Urinary bladder (tissue), 3 donors: ENCODE measurements at regions not wholly inside any gene's neighbourhood (a gene's known extent, or its start where the extent isn't known, plus 50 kb on each side); places are given as distances from the start of the nearest gene placed in this dataset.

Experiments
- DNase-seq: peaks from one replicate; pipeline ENCODE4 v3.0.0-alpha.2; 2015; ENCODE audit errors: extremely low spot score
- H3K27ac ChIP-seq: one replicate; pipeline ENCODE4 v1.5.1; 2013; ENCODE audit warnings: low read depth, mild to moderate bottlenecking, moderate library complexity
- H3K36me3 ChIP-seq: one replicate; pipeline ENCODE4 v1.6.1; 2013; ENCODE audit warnings: mild to moderate bottlenecking, moderate library complexity; ENCODE audit not compliant: insufficient read depth
- H3K4me1 ChIP-seq: one replicate; pipeline ENCODE4 v1.6.1; 2013; ENCODE audit warnings: mild to moderate bottlenecking, moderate library complexity; ENCODE audit not compliant: insufficient read depth
- H3K4me3 ChIP-seq: one replicate; pipeline ENCODE4 v1.5.1; 2013; ENCODE audit warnings: low read depth, low read length
- WGBS: extraction: QIAGEN DNeasy Blood & Tissue Kit; methylation state at CpG from one replicate; pipeline ENCODE4 v1.1.7; 2013; 5-methylcytosine and 5-hydroxymethylcytosine counted together
- donor health status: healthy with polysubstance abuse.
- donor health status: healthy.

DNA sequence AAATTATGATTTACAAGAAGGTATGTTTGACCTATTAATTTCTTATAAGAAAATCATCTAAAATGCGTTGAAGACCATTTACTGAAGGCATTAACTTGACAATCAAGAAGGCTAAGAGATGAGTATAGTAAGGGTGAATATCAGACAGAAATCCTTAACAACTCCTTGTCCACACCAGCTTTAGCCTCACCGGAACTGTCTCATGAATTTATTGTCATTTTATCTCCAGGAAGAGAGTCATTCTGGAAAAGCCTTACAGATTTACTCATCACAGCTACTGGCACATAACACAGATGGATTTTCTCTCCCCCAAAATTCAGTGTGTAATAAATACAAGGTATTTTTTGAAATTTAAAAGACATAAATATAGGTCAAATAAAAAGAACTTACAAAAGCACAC is 129.4 kb upstream of the LSM8 start:
- H3K27ac ChIP-seq, result no peak overlapping the region
- no peak overlapping the region for H3K4me3 ChIP-seq
- no peaks in the 10 kb centered on the region for H3K4me1 ChIP-seq
- H3K36me3 ChIP-seq, result no peaks in the 10 kb centered on the region
- 59% methylated on average over 2 of the region's 2 CpGs for WGBS
- DNase-seq, result no peak

DNA sequence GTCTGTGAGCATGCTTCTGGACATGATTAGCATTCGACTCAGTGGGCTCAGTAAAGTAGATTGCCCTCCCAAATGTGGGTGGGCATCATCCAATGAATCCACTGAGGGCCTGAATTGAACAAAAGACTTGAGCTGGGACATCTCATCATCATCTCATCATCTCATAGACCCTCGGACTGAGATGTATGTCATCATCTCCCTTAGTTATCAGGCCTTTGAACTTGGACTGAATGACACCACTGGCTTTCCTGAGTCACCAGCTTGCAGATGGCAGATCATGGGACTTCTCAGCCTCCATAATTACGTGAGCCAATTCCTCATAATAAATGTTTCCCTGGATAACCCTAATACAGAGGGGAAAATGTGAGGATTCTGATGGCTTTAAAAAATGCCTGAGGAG is 128.3 kb upstream of the LSM8 start:
- no peak for DNase-seq
- no peak overlapping the region for H3K27ac ChIP-seq
- 89% methylated on average over 3 of the region's 3 CpGs for WGBS
- no peaks in the 10 kb centered on the region for H3K4me1 ChIP-seq
- no peaks in the 10 kb centered on the region for H3K36me3 ChIP-seq
- no peak overlapping the region for H3K4me3 ChIP-seq

DNA sequence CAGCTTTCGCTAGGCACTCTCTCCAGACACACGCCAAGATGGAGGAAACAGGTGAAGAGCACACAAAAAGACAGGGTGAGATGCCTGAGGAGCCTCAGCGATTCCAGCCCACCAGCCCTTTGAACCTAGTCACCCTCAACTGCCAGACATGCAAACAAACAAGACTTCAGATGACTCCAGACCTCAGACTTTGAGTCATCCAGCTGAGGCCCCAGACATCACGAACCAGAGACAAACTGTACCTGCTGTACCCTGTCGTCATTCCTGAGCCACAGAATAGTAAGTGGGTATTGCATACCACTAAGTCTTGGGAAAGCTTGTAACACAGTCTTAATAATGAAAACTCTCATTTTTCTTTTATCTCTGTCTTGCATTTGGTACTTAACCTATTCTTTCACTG is 126.6 kb upstream of the LSM8 start:
- no peaks in the 10 kb centered on the region for H3K4me1 ChIP-seq
- H3K36me3 ChIP-seq, result no peaks in the 10 kb centered on the region
- H3K4me3 ChIP-seq, result no peak overlapping the region
- DNase-seq, result no peak
- WGBS, result 88% methylated on average over 5 of the region's 5 CpGs
- H3K27ac ChIP-seq, result no peak overlapping the region

DNA sequence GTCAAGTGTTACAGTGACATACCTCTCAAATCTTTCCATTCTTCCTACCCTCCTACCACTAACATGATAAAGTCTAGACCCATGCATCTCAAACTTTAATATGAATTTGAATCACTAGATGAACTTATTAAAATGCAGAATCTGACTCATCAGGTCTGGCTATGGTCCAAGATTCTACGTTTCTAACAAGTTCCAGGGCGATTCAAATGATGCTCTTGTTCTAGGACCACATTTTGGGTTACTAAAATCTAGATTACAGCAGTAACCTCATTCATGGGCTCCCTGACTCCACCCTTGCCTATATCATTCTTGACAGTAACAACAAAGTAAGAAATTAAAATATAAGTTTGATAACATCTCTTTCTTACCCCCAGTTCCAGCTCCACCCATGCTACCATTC is 124.8 kb upstream of the LSM8 start:
- Histone ChIP-seq H3K4me1 (no peaks in the 10 kb centered on the region), H3K27ac (no peak overlapping the region), H3K36me3 (no peaks in the 10 kb centered on the region), H3K4me3 (no peak overlapping the region)
- DNase-seq, result no peak
- 62% methylated on average over 2 of the region's 2 CpGs for WGBS

DNA sequence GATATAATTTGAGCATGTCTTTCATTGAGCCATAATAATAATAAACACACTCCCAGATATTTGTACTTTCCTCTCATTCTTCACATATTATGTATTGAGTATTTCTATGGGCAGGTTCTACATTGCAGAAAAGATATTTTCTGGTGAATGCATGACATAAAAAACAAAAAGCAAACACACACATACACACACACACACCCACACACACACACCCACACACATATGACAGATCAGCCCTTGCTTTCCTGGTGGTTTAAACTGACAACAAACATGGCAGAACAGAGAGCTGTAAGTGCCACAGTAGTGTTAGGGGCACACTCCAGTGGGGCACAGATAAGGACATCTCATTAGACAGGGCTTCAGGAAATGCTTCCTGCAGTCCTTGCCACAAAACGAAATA is 123.3 kb upstream of the LSM8 start:
- whole genome bisulfite sequencing, result 36% methylated on average over 1 of the region's 1 CpG
- no peak for DNase-seq
- no peaks in the 10 kb centered on the region for H3K4me1 ChIP-seq

DNA sequence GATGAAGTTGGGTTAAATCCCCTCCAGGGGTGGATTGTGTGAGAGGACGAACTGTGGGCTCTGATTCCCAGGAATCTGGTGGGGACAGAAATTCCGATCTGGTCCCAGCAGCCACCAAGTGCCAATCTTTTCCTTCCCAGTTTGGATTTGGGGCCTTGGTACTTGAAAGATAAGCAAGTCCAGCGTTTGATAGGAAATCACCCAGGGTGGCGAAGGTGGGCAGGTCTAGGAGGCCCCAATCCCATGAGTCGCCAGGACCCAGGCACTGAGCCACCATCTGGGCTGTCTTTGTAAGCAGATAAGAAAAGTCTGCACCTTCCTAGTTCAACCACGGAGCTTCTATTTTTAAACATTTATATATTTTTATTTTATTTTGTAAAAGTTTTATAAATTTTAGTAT is 122.6 kb upstream of the LSM8 start:
- WGBS, result 68% methylated on average over 6 of the region's 6 CpGs
- Histone ChIP-seq H3K4me1 (no peaks in the 10 kb centered on the region), H3K27ac (no peak overlapping the region), H3K4me3 (no peak overlapping the region), H3K36me3 (no peaks in the 10 kb centered on the region)
- DNase-seq, result no peak

More for the DNA sequence above, 123.3 kb upstream of the LSM8 start:
- H3K36me3 ChIP-seq, result no peaks in the 10 kb centered on the region
- H3K27ac ChIP-seq, result no peak overlapping the region
- no peak overlapping the region for H3K4me3 ChIP-seq

DNA sequence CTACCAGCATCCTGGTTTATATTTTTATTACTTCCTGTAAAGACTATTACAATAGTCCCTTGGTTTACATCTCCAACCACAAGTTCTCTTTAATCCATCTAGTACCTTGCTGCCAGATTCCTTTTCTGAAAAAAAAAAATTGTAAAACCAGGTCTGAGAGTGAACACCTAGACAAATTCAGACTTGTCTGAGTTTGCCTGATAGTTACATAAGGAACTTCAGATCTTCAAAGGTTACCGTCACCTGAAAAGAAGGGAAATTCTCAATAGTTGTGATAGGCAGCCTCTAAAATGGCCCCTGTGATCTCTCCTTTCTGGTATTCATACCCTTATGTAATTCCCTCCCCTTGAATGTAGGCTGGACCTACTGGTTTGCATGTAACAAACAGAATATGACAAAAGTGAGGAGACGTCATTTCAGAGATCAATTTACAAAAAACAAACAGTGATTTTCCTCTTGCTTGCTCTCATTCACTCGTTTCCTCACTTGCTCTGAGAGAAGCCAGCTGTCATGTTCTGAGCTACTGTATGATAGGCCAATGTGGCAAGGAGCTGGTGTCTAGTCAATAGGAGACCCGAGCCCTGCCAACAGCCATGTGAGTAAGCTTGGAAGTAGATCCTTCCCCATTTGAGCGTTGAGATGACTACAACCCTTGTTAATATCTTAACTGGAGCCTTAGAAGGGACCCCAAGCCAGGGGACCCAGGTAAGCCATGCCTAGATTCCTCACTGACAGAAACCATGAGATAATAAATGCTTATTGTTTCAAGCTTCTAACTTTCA is 110.9 kb upstream of the LSM8 start:
- Histone ChIP-seq H3K4me1 (peaks cover 2% of the 10 kb centered on the region), H3K27ac (peak overlapping the region; percentile 23), H3K4me3 (no peak overlapping the region), H3K36me3 (no peaks in the 10 kb centered on the region)
- WGBS, result 67% methylated on average over 5 of the region's 5 CpGs
- DNase-seq, result peak; percentile 23

DNA sequence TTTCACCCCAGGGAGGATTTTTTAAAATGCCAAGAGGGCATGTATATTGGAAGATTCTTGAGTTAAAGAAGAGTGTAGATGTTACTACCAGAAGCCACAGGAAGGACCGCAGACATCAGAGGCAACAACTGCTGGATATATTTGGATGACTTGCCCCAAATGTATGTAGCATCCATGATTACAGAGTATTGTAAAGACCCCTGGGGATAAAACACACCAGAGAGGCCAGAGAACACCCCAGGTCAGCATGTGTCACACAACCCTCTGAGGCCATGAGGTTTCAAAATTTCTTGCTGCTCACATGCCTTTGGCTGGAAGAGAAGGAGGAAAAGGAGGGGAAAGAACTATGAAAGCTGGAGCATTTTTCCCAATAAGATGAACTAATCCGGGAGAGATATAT is 108.0 kb upstream of the LSM8 start:
- DNase-seq, result no peak
- WGBS, result 90% methylated on average over 2 of the region's 2 CpGs
- Histone ChIP-seq H3K4me3 (no peak overlapping the region), H3K27ac (no peak overlapping the region), H3K36me3 (no peaks in the 10 kb centered on the region), H3K4me1 (peaks cover 2% of the 10 kb centered on the region)

DNA sequence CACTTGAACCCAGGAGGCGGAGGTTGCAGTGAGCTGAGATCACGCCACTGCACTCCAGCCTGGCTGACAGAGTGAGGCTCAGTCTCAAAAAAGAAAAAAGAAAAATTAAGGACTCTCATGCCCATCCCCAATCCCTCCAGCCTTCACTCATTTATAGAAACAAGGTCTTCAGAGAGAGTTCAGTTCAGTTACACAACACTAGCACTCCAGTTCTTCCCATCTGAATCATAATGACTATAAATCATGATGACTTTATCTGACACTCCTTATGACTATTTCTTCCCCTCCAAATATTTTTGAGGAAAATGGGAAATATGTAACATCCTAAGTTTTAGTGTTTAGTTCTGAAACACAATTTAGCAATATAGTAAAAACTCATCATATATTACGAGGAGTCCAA is 107.4 kb upstream of the LSM8 start:
- Histone ChIP-seq H3K36me3 (no peaks in the 10 kb centered on the region), H3K4me3 (no peak overlapping the region), H3K27ac (no peak overlapping the region), H3K4me1 (peaks cover 2% of the 10 kb centered on the region)
- 87% methylated on average over 3 of the region's 3 CpGs for WGBS
- DNase-seq, result no peak

DNA sequence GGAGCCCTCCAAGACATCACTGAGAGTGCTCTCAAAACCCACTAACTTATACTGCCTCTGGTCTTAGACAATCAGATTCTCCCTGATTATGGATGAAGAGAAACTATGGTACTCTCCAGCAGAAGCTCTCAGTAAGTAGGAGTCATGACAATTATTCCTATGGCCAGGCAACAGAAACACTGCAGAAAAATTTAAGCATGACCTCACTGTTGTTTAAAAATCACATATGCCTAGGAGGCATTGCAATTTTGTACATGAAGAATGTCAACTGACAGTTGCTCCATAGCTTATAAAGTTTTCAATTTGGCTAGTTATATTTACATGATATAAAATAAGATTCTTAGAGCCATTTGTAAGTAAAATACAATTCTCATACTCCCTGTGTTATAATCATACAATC is 105.9 kb upstream of the LSM8 start:
- Histone ChIP-seq H3K4me1 (peaks cover 1% of the 10 kb centered on the region), H3K27ac (no peak overlapping the region), H3K4me3 (no peak overlapping the region), H3K36me3 (no peaks in the 10 kb centered on the region)
- no peak for DNase-seq

DNA sequence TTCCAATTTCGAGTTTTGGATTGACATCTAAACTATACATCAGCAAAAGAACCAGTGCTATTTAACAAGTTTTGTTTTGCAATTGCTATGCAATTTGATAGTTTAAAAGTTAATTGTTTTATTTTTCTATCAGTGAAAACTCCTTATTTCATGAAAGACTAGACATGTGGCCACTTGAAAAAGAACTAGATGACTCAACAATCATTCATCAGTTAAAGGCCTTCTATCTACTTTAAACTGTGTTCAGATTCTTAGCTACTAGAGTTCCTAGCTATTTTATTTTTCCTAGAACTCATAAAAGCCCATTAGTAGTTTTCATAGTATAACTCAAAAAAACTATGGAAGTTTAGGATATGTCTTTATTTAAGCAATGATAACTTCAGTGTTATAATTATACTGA is 104.6 kb upstream of the LSM8 start:
- Histone ChIP-seq H3K4me1 (no peaks in the 10 kb centered on the region), H3K4me3 (no peak overlapping the region), H3K27ac (no peak overlapping the region), H3K36me3 (no peaks in the 10 kb centered on the region)
- no peak for DNase-seq
- WGBS, result 85% methylated on average over 1 of the region's 1 CpG

DNA sequence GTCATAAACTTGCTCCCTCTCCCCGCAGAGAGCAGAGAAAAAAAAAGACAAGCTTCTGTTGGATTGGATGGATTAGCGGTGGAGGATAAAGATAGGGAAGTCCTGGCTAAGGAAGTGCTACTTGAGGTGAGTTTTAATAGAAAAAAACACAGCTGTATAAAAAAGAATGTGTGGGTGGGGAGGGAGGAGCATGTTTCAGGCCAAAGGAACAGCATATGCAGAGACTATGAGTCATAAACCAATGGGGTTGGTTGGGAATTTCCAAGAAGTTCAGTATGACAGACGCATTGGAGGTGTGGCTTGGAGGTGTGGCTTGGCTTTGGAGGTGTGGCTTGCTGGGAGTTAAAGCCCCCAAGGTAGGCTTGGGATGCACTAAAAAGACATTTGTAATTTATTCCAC is 103.0 kb upstream of the LSM8 start:
- DNase-seq, result no peak
- H3K27ac ChIP-seq, result no peak overlapping the region
- WGBS, result 48% methylated on average over 3 of the region's 3 CpGs
- no peaks in the 10 kb centered on the region for H3K4me1 ChIP-seq
- no peaks in the 10 kb centered on the region for H3K36me3 ChIP-seq
- no peak overlapping the region for H3K4me3 ChIP-seq

DNA sequence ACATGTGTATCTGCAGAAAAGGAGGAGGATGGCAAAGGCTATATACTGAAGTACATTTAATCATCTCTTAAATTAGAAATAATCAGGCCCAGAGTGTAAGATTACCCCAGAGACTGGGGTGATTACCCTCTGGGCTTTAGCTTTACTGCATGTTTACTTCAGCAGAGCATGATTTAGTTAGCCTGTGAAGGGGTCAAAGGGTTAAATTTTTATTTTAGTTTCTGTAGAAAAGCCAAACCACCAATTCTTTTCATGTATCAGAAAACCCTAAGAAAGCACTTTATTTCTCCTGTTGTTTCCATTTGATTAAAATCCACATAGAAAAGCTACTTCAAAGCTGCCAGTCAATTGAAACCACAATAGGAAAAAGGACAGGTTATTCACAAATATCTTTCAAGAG is 101.5 kb upstream of the LSM8 start:
- Histone ChIP-seq H3K4me3 (no peak overlapping the region), H3K4me1 (no peaks in the 10 kb centered on the region), H3K27ac (no peak overlapping the region), H3K36me3 (no peaks in the 10 kb centered on the region)
- no peak for DNase-seq

DNA sequence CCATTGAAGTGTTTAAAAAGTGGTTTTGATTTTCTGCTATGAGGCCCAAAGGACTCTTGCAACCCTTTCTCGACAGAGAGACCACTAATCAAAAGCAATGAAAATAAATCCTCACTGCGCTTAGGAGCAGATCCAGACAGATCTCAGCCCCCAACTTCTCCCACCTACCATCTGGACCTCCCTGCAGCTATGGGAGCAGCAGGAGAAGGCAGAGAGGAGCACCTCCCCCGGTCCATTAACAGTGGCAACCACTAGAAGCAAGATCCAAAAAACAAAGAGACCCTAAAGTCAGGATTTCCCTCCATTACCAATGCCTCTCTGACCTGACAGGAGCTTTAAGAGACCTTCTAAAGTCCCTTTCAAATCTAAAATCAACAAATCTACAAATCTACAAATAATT is 99.0 kb upstream of the LSM8 start:
- Histone ChIP-seq H3K27ac (no peak overlapping the region), H3K36me3 (no peaks in the 10 kb centered on the region), H3K4me3 (no peak overlapping the region), H3K4me1 (no peaks in the 10 kb centered on the region)
- 57% methylated on average over 3 of the region's 3 CpGs for WGBS
- no peak for DNase-seq

DNA sequence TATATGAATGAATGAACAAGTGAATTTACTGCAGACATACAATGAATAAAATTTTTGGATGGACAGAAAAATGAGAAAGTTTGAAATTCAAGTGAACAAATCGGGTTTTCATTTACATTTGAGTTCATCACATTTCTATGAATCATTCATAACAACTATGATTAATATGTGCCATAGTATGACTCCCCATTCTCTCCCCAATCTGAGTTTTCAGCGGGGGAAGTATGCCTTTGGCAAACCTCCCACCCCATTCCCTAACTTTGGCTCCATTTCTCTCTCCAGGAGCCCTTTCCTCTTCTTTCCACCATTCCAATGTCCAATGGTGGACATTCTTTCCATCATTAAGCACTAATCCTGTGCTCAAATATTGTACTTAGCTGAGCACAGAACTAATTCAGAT is 96.8 kb upstream of the LSM8 start:
- WGBS, result 89% methylated on average over 2 of the region's 2 CpGs
- DNase-seq, result no peak
- no peaks in the 10 kb centered on the region for H3K36me3 ChIP-seq

More for the DNA sequence above, 96.8 kb upstream of the LSM8 start:
- H3K27ac ChIP-seq, result no peak overlapping the region
- no peak overlapping the region for H3K4me3 ChIP-seq
- H3K4me1 ChIP-seq, result no peaks in the 10 kb centered on the region
